ENCODE measurements at regions not wholly inside any gene's neighbourhood (a gene's known extent, or its start where the extent isn't known, plus 50 kb on each side); places are given as distances from the start of the nearest gene placed in this dataset.

DNA sequence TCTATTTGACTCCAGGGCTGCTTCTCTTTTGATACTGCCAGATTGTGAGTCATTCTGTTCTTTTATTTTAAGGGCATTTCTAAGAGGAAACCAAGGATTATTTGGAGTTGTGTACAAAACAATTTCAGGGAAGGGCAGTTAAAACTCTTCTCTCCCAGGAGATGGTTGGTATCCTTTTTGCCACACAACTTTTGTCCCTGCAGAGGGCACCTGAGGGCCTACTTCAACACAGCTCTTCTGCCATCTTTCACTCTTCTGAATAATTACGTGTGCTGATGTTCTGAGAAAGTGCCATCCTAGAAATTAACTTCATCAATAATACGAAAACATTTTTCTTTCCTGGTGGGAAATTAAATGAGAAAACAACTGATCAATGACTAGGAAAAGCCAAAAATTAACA lies 75.7 kb upstream of the GADL1 start:
- H3K79me1 ChIP-seq (ENCODE audit: insufficient read depth, low read depth, low read length, poor library complexity, severe bottlenecking): no peaks in the 10 kb centered on the region
- H2BK15ac ChIP-seq (ENCODE audit: low read depth, low read length): no peak overlapping the region
- H3K27ac ChIP-seq (ENCODE audit: insufficient read length, low read depth, low read length): no peak overlapping the region
- H3K9me3 ChIP-seq (ENCODE audit: control insufficient read depth, low read depth, low read length): no peaks in the 10 kb centered on the region
- H3K23me2 ChIP-seq (ENCODE audit: insufficient read length, low read depth, low read length, poor library complexity, severe bottlenecking): no peaks in the 10 kb centered on the region
- no peak overlapping the region for H3K27ac Mint-ChIP-seq
- H3K4ac ChIP-seq (ENCODE audit: low read depth, low read length): no peak overlapping the region
- H3K56ac ChIP-seq (ENCODE audit: insufficient read length, low read depth, low read length): no peak overlapping the region
- no peak overlapping the region for H3K23ac ChIP-seq (ENCODE audit: insufficient read length, low read depth, low read length)
- no peak overlapping the region for H4K5ac ChIP-seq (ENCODE audit: insufficient read length, low read depth, low read length)
- no peak overlapping the region for H4K91ac ChIP-seq (ENCODE audit: insufficient read length, low read depth, low read length)
- no peak overlapping the region for H2BK5ac ChIP-seq (ENCODE audit: insufficient read length, low read length)
- H3K79me2 ChIP-seq (ENCODE audit: insufficient read depth, low read length): no peaks in the 10 kb centered on the region
- H3K4me2 ChIP-seq (ENCODE audit: insufficient read depth, insufficient read length, low read length): no peak overlapping the region
- H3K18ac ChIP-seq (ENCODE audit: insufficient read length, low read depth, low read length): no peak overlapping the region
- H3K9me3 Mint-ChIP-seq: no peaks in the 10 kb centered on the region
- no peak overlapping the region for H2BK120ac ChIP-seq (ENCODE audit: low read depth, low read length, poor library complexity, severe bottlenecking)
- no peak overlapping the region for H3K14ac ChIP-seq (ENCODE audit: insufficient read depth, low read length)
- H2BK20ac ChIP-seq (ENCODE audit: low read depth, low read length, poor library complexity, severe bottlenecking): no peak overlapping the region
- no peaks in the 10 kb centered on the region for H3K27me3 ChIP-seq (ENCODE audit: insufficient read depth, low read length)
- WGBS (ENCODE audit: extremely low coverage, insufficient read length, low lambda C conversion rate): no CpG with 5 or more reads among the region's 2 CpGs
- H2BK12ac ChIP-seq (ENCODE audit: insufficient read length, low read depth, low read length): no peak overlapping the region
- H4K20me1 ChIP-seq (ENCODE audit: control insufficient read depth, insufficient read depth, insufficient read length): no peaks in the 10 kb centered on the region
- H3K9ac ChIP-seq (ENCODE audit: extremely low read depth, insufficient read length, low read length): no peak overlapping the region
- H3T11ph ChIP-seq (ENCODE audit: low read length): no peak overlapping the region
- no peaks in the 10 kb centered on the region for H3K27me3 Mint-ChIP-seq (ENCODE audit: low read depth)
- TF ChIP-seq, protein P1, sequence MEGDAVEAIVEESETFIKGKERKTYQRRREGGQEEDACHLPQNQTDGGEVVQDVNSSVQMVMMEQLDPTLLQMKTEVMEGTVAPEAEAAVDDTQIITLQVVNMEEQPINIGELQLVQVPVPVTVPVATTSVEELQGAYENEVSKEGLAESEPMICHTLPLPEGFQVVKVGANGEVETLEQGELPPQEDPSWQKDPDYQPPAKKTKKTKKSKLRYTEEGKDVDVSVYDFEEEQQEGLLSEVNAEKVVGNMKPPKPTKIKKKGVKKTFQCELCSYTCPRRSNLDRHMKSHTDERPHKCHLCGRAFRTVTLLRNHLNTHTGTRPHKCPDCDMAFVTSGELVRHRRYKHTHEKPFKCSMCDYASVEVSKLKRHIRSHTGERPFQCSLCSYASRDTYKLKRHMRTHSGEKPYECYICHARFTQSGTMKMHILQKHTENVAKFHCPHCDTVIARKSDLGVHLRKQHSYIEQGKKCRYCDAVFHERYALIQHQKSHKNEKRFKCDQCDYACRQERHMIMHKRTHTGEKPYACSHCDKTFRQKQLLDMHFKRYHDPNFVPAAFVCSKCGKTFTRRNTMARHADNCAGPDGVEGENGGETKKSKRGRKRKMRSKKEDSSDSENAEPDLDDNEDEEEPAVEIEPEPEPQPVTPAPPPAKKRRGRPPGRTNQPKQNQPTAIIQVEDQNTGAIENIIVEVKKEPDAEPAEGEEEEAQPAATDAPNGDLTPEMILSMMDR (conservative IDR thresholded peaks at IDR 0.05): peak; percentile 49; the same call in 2 of the 3 replicates
- H3K36me3 Mint-ChIP-seq (ENCODE audit: insufficient read depth in 1 of 3, low read depth in 3 of 3): no peaks in the 10 kb centered on the region
- H2AK5ac ChIP-seq (ENCODE audit: insufficient read length, low read length): no peak overlapping the region
- no peak overlapping the region for H4K8ac ChIP-seq (replicated peaks; ENCODE audit: insufficient read length, low read depth, low read length)
- no peak for DNase-seq
- peaks cover 13 to 17% of the 10 kb centered on the region in 2 experiments for H3K4me1 Mint-ChIP-seq
- H3K4me1 ChIP-seq (ENCODE audit: insufficient read depth, low read length): no peaks in the 10 kb centered on the region
- no peak overlapping the region for H2AFZ ChIP-seq (ENCODE audit: low read length)
- no peak overlapping the region for H3K4me3 Mint-ChIP-seq
